HL-60 (cell line): ENCODE measurements at regions not wholly inside any gene's neighbourhood (a gene's known extent, or its start where the extent isn't known, plus 50 kb on each side); places are given as distances from the start of the nearest gene placed in this dataset.
A peak's percentile ranks its signal among the peaks of the same experiment; 100 is the strongest.

Experiments used
- DNase-seq, 2 experiments: peaks; one replicate each; pipeline ENCODE4 v3.0.0-alpha.2; 2010 to 2020; ENCODE audit warnings: low read depth in 1 of 2, low spot score in 1 of 2
- H3K27ac ChIP-seq: fragments of 250-450 bp; sonication (Bioruptor Pico); replicated peaks from 2 replicates; pipeline ENCODE4 v1.5.1; 2020; ENCODE audit warnings: mild to moderate bottlenecking, moderate library complexity
- H3K27me3 ChIP-seq: fragments of 250-450 bp; sonication (Bioruptor Pico); 2 replicates; pipeline ENCODE4 v1.5.1; 2021; ENCODE audit warnings: mild to moderate bottlenecking, moderate library complexity; ENCODE audit not compliant: insufficient read depth, poor library complexity, severe bottlenecking
- H3K4me3 ChIP-seq: replicated peaks from 2 replicates; pipeline ENCODE4 v1.5.1; 2011; ENCODE audit warnings: mild to moderate bottlenecking, control low read depth, low read length; ENCODE audit not compliant: insufficient read depth
- GABPA ChIP-seq: IDR thresholded peaks from 2 replicates; pipeline ENCODE4 v1.6.1; 2012; ENCODE audit warnings: low read depth
- POLR2AphosphoS5 ChIP-seq: IDR thresholded peaks from 2 replicates; pipeline ENCODE4 v1.6.1; 2012; ENCODE audit warnings: low read depth
- SPI1 ChIP-seq: IDR thresholded peaks from 2 replicates; pipeline ENCODE4 v1.6.1; 2012; ENCODE audit warnings: low read depth, mild to moderate bottlenecking, borderline replicate concordance
- TF ChIP-seq, protein P1 (sequence below): IDR thresholded peaks from one replicate; pipeline ENCODE4 v1.5.1; 2011; ENCODE audit warnings: low read length, control low read depth, inconsistent platforms; ENCODE audit not compliant: insufficient read depth
- TF ChIP-seq, protein P2 (sequence below): IDR thresholded peaks from 2 replicates; pipeline ENCODE4 v1.6.1; 2012; ENCODE audit warnings: low read depth; ENCODE audit not compliant: insufficient replicate concordance

DNA sequence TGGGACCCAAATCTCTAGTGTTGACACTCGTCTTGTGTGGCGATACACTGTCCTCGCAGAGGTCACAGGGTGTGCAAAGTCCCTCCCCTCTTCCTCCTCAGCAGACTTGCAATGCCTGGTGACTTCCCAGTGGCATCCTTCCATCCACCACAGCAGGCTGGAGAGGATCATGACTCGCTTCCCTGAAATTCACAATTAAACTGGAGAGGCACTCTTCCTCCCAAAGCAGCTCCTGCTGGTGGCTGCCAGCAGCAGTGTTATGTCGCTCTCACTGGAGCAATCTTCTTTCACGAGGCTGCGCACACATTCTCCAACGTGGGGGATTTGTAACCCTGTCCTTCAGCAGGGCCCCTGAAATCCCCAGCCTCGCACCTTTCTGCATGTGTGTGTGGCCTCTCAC is 145.2 kb upstream of the TMCC3 start:
- H3K27ac ChIP-seq = no peak overlapping the region
- no peak for TF ChIP-seq GABPA
- TF ChIP-seq, protein P1, sequence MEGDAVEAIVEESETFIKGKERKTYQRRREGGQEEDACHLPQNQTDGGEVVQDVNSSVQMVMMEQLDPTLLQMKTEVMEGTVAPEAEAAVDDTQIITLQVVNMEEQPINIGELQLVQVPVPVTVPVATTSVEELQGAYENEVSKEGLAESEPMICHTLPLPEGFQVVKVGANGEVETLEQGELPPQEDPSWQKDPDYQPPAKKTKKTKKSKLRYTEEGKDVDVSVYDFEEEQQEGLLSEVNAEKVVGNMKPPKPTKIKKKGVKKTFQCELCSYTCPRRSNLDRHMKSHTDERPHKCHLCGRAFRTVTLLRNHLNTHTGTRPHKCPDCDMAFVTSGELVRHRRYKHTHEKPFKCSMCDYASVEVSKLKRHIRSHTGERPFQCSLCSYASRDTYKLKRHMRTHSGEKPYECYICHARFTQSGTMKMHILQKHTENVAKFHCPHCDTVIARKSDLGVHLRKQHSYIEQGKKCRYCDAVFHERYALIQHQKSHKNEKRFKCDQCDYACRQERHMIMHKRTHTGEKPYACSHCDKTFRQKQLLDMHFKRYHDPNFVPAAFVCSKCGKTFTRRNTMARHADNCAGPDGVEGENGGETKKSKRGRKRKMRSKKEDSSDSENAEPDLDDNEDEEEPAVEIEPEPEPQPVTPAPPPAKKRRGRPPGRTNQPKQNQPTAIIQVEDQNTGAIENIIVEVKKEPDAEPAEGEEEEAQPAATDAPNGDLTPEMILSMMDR = no peak
- TF ChIP-seq, protein P2, sequence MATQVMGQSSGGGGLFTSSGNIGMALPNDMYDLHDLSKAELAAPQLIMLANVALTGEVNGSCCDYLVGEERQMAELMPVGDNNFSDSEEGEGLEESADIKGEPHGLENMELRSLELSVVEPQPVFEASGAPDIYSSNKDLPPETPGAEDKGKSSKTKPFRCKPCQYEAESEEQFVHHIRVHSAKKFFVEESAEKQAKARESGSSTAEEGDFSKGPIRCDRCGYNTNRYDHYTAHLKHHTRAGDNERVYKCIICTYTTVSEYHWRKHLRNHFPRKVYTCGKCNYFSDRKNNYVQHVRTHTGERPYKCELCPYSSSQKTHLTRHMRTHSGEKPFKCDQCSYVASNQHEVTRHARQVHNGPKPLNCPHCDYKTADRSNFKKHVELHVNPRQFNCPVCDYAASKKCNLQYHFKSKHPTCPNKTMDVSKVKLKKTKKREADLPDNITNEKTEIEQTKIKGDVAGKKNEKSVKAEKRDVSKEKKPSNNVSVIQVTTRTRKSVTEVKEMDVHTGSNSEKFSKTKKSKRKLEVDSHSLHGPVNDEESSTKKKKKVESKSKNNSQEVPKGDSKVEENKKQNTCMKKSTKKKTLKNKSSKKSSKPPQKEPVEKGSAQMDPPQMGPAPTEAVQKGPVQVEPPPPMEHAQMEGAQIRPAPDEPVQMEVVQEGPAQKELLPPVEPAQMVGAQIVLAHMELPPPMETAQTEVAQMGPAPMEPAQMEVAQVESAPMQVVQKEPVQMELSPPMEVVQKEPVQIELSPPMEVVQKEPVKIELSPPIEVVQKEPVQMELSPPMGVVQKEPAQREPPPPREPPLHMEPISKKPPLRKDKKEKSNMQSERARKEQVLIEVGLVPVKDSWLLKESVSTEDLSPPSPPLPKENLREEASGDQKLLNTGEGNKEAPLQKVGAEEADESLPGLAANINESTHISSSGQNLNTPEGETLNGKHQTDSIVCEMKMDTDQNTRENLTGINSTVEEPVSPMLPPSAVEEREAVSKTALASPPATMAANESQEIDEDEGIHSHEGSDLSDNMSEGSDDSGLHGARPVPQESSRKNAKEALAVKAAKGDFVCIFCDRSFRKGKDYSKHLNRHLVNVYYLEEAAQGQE = no peak
- no peak for TF ChIP-seq POLR2AphosphoS5
- no peak for TF ChIP-seq SPI1
- DNase-seq = no peak
- H3K27me3 ChIP-seq = no peaks in the 10 kb centered on the region
- no peak overlapping the region for H3K4me3 ChIP-seq

DNA sequence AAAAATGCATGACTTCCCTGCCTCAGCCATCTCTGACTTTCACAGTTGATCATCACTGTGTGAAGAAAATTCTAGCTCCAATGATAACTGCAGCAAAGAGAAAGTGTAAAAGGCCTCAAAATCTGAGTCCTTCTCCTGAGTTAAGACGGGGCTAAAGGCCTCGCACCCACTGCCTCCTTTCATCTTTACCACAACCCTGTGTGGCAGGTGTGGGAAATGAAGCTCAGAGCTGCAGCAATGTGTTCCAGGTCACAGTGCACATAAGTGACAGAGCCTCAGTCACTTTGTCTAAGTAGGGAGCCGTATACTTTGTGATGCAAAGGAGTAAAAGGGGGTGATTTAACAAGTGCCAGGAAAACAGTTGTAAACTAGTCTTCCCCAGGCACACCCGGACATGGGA is 144.7 kb upstream of the TMCC3 start:
- Histone ChIP-seq H3K4me3 (no peak overlapping the region), H3K27me3 (no peaks in the 10 kb centered on the region), H3K27ac (no peak overlapping the region)
- TF ChIP-seq SPI1 = no peak
- TF ChIP-seq, protein P2 = no peak
- TF ChIP-seq, protein P1 = no peak
- no peak for DNase-seq

DNA sequence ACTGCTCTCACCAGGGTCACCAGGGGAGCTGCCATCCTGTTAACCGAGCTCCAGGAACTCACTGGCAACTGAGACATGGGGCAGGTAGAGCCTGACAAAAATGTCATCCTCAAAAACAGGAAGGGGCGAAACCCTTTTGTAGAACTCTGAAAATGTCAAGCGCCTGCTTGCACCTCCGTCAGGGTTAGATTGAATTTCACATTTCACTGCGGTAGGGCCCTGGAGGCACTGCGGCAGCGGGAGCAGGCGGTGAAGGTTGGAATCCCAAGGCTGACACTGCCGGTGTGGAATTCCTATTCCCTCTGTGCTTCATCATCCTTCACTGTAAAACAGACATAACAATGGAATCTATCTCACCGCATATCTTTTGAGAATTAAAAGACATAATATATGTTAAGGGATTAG is 142.8 kb upstream of the TMCC3 start:
- no peak overlapping the region for H3K4me3 ChIP-seq
- H3K27me3 ChIP-seq = no peaks in the 10 kb centered on the region
- peak in 1 of 2 experiments; percentile 45 for DNase-seq
- H3K27ac ChIP-seq = peak overlapping the region; percentile 82
- TF ChIP-seq, protein P2 = no peak
- TF ChIP-seq, protein P1 = no peak
- TF ChIP-seq SPI1 (peak; percentile 46; the same call in 1 of the 2 replicates), GABPA (no peak), POLR2AphosphoS5 (no peak)
